RKO (cell line): ENCODE measurements at regions not wholly inside any gene's neighbourhood (a gene's known extent, or its start where the extent isn't known, plus 50 kb on each side); places are given as distances from the start of the nearest gene placed in this dataset.

Experiments
- DNase-seq: peaks from one replicate; pipeline ENCODE4 v3.0.0-alpha.2; 2016; ENCODE audit warnings: low spot score

GRCh38 chr19:30634996-30635975 lies 263.1 kb downstream of the ZNF536 start:
- no peak for DNase-seq

DNA sequence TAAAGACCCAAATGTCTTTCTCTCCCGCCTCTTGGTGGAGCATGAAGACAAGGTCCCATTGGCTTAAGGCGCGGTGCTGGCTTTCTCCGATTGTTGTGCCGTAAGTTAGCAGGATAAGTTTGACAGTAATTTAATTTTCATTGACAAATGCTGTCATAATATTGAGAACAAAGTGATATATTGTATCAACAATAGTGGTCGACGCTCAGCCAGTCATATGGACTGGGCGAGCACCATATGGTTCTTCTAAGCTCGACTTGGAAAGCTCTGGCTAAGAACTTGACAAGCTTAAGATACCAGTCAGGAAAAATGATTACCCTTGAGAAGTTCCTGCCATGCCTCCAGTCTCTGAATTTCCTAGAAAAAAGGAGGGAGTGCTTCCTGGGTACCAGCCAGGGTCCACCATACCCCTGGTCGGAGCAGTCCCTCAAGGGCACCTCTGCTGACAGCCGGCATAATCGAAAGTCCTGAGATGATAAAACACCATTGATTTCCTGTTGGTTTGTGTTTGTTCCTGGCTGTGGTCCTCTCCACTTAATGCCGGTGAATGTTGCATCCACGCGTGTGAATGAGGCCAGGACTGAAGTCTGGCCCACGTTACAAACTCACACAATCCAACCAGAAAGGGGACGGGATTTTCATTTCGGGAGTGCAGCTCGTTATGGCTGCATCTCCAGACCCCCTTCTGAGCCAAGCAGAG lies 262.1 kb downstream of the ZNF536 start:
- DNase-seq, result no peak

- DNase-seq, result no peak
Measured at GRCh38 chr19:30631033-30631370, 258.8 kb downstream of the ZNF536 start.

DNA sequence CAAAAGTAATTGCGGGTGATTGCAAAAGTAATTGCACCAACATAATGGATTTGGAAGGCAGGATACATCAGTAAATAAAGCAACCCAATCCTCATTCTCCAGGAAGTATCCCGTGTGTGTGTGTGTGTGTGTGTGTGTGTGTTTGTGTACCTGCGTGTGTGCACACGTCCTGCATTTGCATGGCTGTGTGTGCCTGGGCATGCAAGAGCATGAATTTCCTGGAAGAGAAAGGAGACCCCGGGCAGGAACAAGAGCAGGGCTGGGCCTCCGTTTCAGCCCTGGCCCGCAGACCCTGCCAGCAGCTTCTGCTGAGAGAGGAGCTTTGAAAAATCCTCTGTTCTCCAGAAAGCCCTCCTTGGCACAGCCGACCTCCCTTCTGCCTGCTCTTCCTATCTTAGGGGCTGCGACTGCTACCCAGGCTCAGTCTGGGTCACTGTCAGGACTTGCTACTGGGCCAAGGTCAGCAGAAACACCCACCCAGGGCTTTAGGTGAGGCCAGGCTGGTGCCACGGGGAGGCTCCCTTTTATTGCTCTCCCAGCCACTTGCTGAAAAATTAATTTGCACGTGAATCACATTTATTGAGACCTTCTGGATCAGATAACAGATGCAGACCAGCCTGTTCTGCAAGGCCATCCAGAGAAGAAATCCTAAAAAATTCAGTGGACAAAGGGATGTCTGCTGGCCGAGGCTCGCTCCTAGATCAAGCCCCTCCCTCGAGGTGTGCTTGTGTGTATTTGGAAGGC lies 258.3 kb downstream of the ZNF536 start:
- no peak for DNase-seq

- no peak for DNase-seq
Measured at GRCh38 chr19:30629086-30629485, 256.9 kb downstream of the ZNF536 start.

GRCh38 chr19:30626626-30626966 lies 254.4 kb downstream of the ZNF536 start:
- DNase-seq, result no peak

DNA sequence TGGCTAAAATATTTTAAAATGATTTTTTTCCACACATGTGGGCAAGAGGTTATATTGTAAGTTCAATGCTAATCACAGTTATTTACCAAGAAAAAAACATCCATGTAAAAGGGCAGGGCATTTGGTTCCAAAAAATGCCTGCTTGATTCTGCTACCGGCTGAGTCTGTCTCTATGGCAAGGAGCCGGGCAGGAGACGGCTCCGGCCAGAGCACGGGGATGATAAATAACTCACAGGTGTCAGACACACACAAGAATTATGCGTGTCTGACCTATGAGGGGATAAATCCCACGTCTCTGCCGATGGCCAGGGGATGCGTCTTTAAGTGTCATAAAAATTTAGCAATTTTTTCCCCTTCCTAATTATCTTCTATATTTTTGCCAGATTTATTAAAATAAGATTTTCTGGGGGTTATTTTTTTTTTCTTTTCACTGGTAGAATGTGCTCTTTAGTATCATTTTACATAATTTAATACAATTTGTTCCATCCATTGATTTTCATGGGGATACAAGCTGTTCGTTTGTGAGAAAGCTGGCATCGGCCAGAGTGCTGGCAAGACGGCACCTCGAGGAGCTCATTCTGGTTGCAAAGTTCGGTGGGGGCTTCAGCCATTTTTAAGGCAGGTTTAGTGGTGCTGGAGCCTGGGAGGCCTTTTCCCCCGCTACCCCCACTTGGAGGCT lies 253.9 kb downstream of the ZNF536 start:
- no peak for DNase-seq

GRCh38 chr19:30622276-30622675 lies 250.1 kb downstream of the ZNF536 start:
- DNase-seq, result no peak

DNA sequence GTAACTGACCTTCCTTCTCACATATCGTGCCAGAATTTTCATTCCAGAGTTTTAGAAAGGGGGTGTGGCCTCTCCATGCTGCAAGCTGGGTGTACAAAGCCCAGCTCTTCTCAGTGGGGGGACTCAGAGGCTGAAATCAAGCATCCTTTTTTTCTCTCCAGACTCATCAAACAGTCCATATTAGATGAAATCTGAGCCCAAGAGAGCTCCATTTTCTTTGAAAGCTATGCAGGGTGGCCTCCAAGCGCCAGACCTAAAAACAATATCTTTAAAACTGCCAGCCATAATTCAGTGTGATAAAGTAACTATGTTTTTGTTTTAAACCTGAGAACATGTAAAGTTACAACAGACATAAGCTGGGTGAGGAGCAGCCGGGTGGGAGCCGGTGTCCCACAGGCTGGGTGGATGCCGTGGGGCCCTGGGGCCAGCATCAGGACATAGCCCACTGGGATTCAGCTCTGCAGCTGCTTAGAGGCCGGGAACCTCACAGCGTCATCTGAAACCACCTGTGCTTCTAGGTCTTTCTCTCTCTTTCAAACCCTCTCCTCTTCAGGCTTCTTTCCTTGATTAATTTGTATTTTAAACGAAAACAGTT lies 249.2 kb downstream of the ZNF536 start:
- no peak for DNase-seq

DNA sequence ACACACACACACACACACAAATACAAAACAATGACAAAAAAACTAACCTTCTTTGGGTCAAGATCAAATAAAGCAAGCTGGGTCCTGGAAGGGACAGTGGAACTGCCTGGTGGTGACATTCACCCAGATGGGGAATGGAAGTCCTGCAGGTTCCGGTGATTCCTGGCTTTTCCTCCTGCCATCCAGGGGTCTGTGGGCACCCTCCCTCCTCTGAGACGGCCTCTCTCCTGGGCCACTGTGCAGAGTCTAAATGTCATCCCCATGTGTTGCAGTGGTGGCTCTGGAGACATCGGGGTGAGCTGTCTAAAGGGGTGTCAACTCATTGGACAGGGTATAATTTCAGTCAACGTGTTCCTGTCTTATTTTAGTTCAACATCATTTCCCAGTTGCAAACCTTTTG lies 248.2 kb downstream of the ZNF536 start:
- DNase-seq, result no peak

GRCh38 chr19:30609656-30610270 lies 237.6 kb downstream of the ZNF536 start:
- no peak for DNase-seq

- no peak for DNase-seq
Measured at GRCh38 chr19:30608471-30608870, 236.3 kb downstream of the ZNF536 start.
